ENCODE measurements at regions not wholly inside any gene's neighbourhood (a gene's known extent, or its start where the extent isn't known, plus 50 kb on each side); places are given as distances from the start of the nearest gene placed in this dataset.

- intact Hi-C loops (cut with DNase I), result no loop called here
- 20 to 48% (median 20%) methylated on average over 2 of the region's 2 CpGs for WGBS, 3 donors
These were observed 184.0 kb downstream of the FCRL5 start for GRCh38 chr1:157368363-157368762.

GRCh38 chr1:157367870-157368269 is 184.4 kb downstream of the FCRL5 start:
- TF ChIP-seq CTCF (IDR thresholded peaks at IDR 0.05) (no peak), POLR2A (IDR thresholded peaks at IDR 0.05) (no peak), EP300 (IDR thresholded peaks at IDR 0.05) (no peak)

More at GRCh38 chr1:157368363-157368762, 184.0 kb downstream of the FCRL5 start:
- Histone ChIP-seq H3K4me3 (no peak overlapping the region), H3K27ac (no peak overlapping the region), H3K4me1 (ENCODE audit: insufficient read depth) (no peaks in the 10 kb centered on the region), H3K36me3 (no peaks in the 10 kb centered on the region), H3K9me3 (no peaks in the 10 kb centered on the region), H3K27me3 (no peaks in the 10 kb centered on the region)
- DNase-seq, result no peak
- TF ChIP-seq POLR2A (IDR thresholded peaks at IDR 0.05), result no peak
- no peak for TF ChIP-seq CTCF (IDR thresholded peaks at IDR 0.05)
- TF ChIP-seq EP300 (IDR thresholded peaks at IDR 0.05), result no peak

GRCh38 chr1:157367091-157367739 is 185.1 kb downstream of the FCRL5 start:
- H3K4me1 ChIP-seq (ENCODE audit: insufficient read depth), result no peaks in the 10 kb centered on the region
- intact Hi-C loops (cut with DNase I), result no loop called here
- H3K27me3 ChIP-seq, result no peaks in the 10 kb centered on the region
- no peaks in the 10 kb centered on the region for H3K36me3 ChIP-seq
- no peak overlapping the region for H3K4me3 ChIP-seq
- H3K27ac ChIP-seq, result no peak overlapping the region
- no peaks in the 10 kb centered on the region for H3K9me3 ChIP-seq
- no peak for DNase-seq
- no peak for TF ChIP-seq CTCF (IDR thresholded peaks at IDR 0.05)
- TF ChIP-seq POLR2A (IDR thresholded peaks at IDR 0.05), result no peak
- TF ChIP-seq EP300 (IDR thresholded peaks at IDR 0.05), result no peak
- 50 to 72% (median 71%) methylated on average over 3 of the region's 3 CpGs for WGBS, 3 donors

More at GRCh38 chr1:157367870-157368269, 184.4 kb downstream of the FCRL5 start:
- no peaks in the 10 kb centered on the region for H3K9me3 ChIP-seq
- H3K4me1 ChIP-seq (ENCODE audit: insufficient read depth), result no peaks in the 10 kb centered on the region
- no peak overlapping the region for H3K4me3 ChIP-seq
- intact Hi-C loops (cut with DNase I), result no loop called here
- no peaks in the 10 kb centered on the region for H3K27me3 ChIP-seq
- no peak overlapping the region for H3K27ac ChIP-seq
- no peak for DNase-seq
- no peaks in the 10 kb centered on the region for H3K36me3 ChIP-seq

GRCh38 chr1:157364612-157365011 is 187.7 kb downstream of the FCRL5 start:
- no peaks in the 10 kb centered on the region for H3K27me3 ChIP-seq
- no peak overlapping the region for H3K4me3 ChIP-seq
- no peaks in the 10 kb centered on the region for H3K4me1 ChIP-seq (ENCODE audit: insufficient read depth)
- no peaks in the 10 kb centered on the region for H3K9me3 ChIP-seq
- TF ChIP-seq EP300 (IDR thresholded peaks at IDR 0.05), result no peak
- TF ChIP-seq POLR2A (IDR thresholded peaks at IDR 0.05), result no peak
- TF ChIP-seq CTCF (IDR thresholded peaks at IDR 0.05), result no peak
- no peak overlapping the region for H3K27ac ChIP-seq
- DNase-seq, result no peak
- H3K36me3 ChIP-seq, result no peaks in the 10 kb centered on the region
- intact Hi-C loops (cut with DNase I), result no loop called here
- WGBS, 3 donors, result 77 to 82% (median 82%) methylated on average over 3 of the region's 3 CpGs
